GM12874 (cell line): ENCODE measurements at regions not wholly inside any gene's neighbourhood (a gene's known extent, or its start where the extent isn't known, plus 50 kb on each side); places are given as distances from the start of the nearest gene placed in this dataset.

ENCODE experiments used
- CTCF ChIP-seq: IDR thresholded peaks from 2 replicates; pipeline ENCODE4 v1.5.1; 2011; ENCODE audit warnings: low read depth, mild to moderate bottlenecking, control low read depth, low read length, moderate library complexity; ENCODE audit not compliant: insufficient read depth

GRCh38 chr17:33403194-33403593 lies 110.1 kb upstream of the ASIC2 start:
- TF ChIP-seq CTCF, result no peak

DNA sequence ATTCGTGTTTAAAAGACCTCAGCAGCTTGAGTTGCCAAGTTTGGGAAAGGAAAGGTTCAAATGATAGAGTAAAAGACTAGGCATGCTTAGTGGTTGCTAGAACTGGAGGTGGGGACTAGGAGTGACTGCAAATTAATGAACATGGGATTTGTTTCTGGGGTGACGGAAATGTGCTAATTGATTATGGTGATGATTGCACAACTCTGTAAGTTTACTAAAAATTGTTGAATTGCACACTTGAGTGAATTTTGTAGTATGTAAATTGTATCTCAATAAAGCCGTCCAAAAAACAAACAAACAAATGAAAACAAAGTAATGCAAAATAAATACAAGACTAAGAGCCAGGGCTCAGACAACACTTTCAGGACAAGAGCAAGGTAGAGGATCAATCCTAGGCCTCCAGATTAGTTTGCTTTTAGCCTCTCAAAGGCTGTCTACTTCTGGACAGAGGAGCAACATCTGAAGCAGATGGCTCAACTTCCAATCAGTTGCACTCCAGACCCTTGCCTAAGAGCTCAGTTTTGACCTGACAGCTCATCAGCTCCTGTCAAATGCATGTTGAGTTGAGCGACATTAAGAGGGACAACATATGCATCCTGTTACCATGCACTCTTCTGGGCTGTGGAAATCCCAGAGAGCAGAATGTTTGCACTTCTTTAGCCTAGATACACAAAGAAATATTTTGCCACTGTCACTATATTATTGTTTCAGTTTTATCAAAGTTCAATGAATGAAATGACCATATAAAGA lies 111.2 kb upstream of the ASIC2 start:
- TF ChIP-seq CTCF, result no peak

GRCh38 chr17:33416131-33416530 lies 123.0 kb upstream of the ASIC2 start:
- no peak for TF ChIP-seq CTCF

GRCh38 chr17:33421933-33422332 lies 128.8 kb upstream of the ASIC2 start:
- no peak for TF ChIP-seq CTCF

DNA sequence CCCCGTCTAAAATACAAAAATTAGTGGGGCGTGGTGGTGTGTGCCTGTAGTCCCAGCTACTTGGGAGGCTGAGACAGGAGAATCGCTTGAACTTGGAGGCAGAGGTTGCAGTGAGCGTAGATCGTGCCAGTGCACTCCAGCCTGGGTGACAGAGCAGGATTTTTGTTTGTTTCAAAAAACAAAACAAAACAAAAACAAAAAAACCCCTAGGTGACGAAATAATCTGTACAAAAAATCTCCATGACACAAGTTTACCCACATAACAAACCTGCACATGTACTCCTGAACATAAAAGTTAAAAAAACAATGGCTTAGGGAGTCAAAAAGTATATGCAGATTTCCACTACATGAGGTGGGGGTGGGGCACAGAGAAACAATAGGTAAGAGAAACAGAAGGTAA lies 140.5 kb upstream of the ASIC2 start:
- TF ChIP-seq CTCF, result no peak

DNA sequence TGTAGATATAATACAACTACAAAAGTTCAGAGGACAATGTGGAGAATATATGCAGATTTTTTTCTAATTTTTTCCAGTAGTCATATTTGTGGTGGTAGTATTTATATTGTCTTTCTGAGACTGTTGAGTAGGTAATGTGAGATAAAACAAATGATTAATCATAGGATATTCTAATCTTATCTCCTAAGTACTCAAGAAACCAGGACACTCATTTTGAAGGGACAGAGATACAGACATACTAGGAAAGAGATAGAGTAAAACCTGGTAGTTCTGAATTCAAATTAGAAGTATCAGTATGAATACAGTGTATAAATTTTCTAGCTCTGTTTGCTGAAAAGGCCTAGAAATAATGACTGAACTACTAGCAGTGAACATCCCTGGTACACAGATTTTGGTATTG lies 141.7 kb upstream of the ASIC2 start:
- TF ChIP-seq CTCF, result no peak

DNA sequence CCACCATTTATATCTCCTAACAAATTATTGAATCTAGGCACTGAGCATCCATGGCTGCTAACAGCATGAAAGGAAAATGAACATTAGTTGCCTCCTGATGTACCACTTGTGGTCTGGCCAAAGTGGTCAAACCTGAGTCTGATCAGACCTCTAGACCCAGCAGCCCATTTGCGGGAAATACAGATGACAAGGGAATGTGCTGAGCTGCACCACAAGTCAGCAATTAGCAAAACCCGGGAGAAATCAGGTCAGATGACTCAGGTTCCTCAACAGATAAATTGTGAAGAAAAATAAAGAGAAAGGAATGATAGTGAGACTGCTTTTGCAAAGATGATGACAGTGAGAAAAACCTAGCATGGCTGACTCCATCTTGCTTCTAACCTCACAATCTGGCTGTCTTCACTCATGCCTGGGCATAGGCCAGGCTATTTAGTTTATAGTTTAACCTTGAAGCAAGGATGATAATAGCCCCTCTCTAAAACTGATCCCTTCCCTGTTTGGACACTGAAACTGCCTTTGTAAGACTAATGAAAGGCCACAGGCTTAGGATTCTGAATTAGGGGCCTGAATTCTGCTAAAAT lies 142.7 kb upstream of the ASIC2 start:
- no peak for TF ChIP-seq CTCF
